ENCODE measurements at regions not wholly inside any gene's neighbourhood (a gene's known extent, or its start where the extent isn't known, plus 50 kb on each side); places are given as distances from the start of the nearest gene placed in this dataset.

DNA sequence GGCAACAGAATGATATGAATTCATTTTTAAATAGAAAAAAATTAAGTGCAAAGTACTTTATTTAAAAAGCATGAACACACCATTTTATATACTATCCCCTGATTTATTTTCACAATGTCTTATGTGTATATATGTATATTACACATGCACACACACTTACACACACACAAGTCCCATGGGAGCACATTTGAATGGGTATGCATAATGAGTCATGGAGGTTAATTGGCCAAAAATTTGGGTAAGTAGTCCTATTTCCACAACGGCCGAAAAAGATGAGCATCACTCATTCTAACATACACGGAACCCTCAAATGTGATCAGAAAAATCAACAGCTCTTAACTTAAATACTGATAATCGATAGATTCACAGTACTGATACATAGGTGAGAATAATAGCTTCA lies 97.4 kb upstream of the NABP1 start:
- no peaks in the 10 kb centered on the region for H3K36me3 Mint-ChIP-seq (ENCODE audit: low read depth)
- CTCF ChIA-PET = interaction anchor here (1.0 kb wide), 1 partner anchor 14 kb away, joined by 3 read pairs; no protein-coding TSS in a partner anchor
- ATAC-seq = no peak
- no peak overlapping the region for H3K4me3 Mint-ChIP-seq
- peaks cover 16% of the 10 kb centered on the region for H3K27me3 Mint-ChIP-seq (ENCODE audit: low read depth)
- H3K27ac Mint-ChIP-seq = no peak overlapping the region
- H3K4me1 Mint-ChIP-seq (ENCODE audit: low read depth) = no peaks in the 10 kb centered on the region
- POLR2A ChIA-PET = no interaction called here
- no peak for DNase-seq
- H3K9me3 Mint-ChIP-seq (ENCODE audit: insufficient read depth) = no peaks in the 10 kb centered on the region

GRCh38 chr2:191581003-191581402 lies 96.9 kb upstream of the NABP1 start:
- H3K9me3 Mint-ChIP-seq (ENCODE audit: insufficient read depth) = no peaks in the 10 kb centered on the region
- DNase-seq (no peak), ATAC-seq (no peak)
- H3K4me1 Mint-ChIP-seq (ENCODE audit: low read depth) = peaks cover 3% of the 10 kb centered on the region
- no peaks in the 10 kb centered on the region for H3K36me3 Mint-ChIP-seq (ENCODE audit: low read depth)
- peaks cover 16% of the 10 kb centered on the region for H3K27me3 Mint-ChIP-seq (ENCODE audit: low read depth)
- POLR2A ChIA-PET = no interaction called here
- no peak overlapping the region for H3K4me3 Mint-ChIP-seq
- CTCF ChIA-PET = interaction anchor here (1.0 kb wide), 1 partner anchor 14 kb away, joined by 3 read pairs; no protein-coding TSS in a partner anchor
- H3K27ac Mint-ChIP-seq = no peak overlapping the region

DNA sequence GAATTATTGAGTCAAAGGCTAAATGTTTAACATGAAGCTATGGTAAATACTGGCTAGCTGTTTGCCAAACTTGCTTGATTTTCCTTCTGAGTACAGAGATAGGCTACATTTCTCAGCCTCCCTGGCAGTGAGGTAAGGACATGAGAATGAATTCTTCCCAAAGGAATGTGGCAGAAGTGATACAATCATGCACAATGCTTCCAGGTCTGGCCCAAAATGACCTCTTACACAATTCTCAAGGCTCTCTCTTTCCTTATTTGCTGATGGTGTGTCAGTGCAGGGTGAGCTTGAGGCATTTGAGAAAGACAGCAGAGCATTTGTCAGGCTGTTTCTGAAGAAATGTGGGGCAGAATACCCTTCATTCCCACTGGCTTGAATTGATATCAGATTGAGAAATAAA lies 95.6 kb upstream of the NABP1 start:
- Mint-ChIP-seq H3K36me3 (ENCODE audit: low read depth) (no peaks in the 10 kb centered on the region), H3K4me1 (ENCODE audit: low read depth) (peaks cover 3% of the 10 kb centered on the region), H3K4me3 (no peak overlapping the region), H3K9me3 (ENCODE audit: insufficient read depth) (no peaks in the 10 kb centered on the region), H3K27me3 (ENCODE audit: low read depth) (peaks cover 14% of the 10 kb centered on the region), H3K27ac (no peak overlapping the region)
- ATAC-seq = no peak
- ChIA-PET POLR2A (no interaction called here), CTCF (no interaction called here)
- no peak for DNase-seq

DNA sequence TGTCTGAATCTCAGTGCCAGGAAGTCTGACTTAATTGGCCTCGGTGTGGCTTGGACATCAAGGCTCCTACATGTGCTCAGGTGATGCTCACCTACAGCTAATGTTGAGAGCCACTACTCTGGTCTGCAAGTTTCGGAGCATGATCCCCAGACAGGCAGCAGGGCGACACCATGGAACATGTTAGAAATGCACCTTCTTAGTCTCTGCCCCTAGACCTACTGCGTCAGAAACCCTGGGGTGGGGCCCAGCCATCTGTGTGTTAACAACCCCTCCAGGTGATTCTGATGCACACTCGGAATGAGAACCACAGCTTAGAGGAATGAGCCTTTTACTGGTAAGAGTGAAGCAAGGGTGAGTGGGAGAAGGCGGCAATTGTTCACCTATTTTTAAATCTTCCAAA lies 86.9 kb upstream of the NABP1 start:
- POLR2A ChIA-PET = no interaction called here
- H3K9me3 Mint-ChIP-seq (ENCODE audit: insufficient read depth) = no peaks in the 10 kb centered on the region
- H3K4me1 Mint-ChIP-seq (ENCODE audit: low read depth) = peaks cover 5% of the 10 kb centered on the region
- no peak overlapping the region for H3K4me3 Mint-ChIP-seq
- H3K36me3 Mint-ChIP-seq (ENCODE audit: low read depth) = no peaks in the 10 kb centered on the region
- peaks cover 4% of the 10 kb centered on the region for H3K27me3 Mint-ChIP-seq (ENCODE audit: low read depth)
- CTCF ChIA-PET = interaction anchor here (0.9 kb wide), 1 partner anchor 87 kb away, joined by 3 read pairs; the partner anchor contains the start of gene NABP1
- ATAC-seq (no peak), DNase-seq (no peak)
- no peak overlapping the region for H3K27ac Mint-ChIP-seq

- Mint-ChIP-seq H3K9me3 (ENCODE audit: insufficient read depth) (no peaks in the 10 kb centered on the region), H3K27ac (no peak overlapping the region), H3K4me3 (no peak overlapping the region), H3K4me1 (ENCODE audit: low read depth) (no peaks in the 10 kb centered on the region), H3K27me3 (ENCODE audit: low read depth) (peaks cover 6% of the 10 kb centered on the region), H3K36me3 (ENCODE audit: low read depth) (no peaks in the 10 kb centered on the region)
- ATAC-seq = no peak
- ChIA-PET POLR2A (no interaction called here), CTCF (no interaction called here)
- no peak for DNase-seq
These were observed 84.1 kb upstream of the NABP1 start for GRCh38 chr2:191593622-191594385.

DNA sequence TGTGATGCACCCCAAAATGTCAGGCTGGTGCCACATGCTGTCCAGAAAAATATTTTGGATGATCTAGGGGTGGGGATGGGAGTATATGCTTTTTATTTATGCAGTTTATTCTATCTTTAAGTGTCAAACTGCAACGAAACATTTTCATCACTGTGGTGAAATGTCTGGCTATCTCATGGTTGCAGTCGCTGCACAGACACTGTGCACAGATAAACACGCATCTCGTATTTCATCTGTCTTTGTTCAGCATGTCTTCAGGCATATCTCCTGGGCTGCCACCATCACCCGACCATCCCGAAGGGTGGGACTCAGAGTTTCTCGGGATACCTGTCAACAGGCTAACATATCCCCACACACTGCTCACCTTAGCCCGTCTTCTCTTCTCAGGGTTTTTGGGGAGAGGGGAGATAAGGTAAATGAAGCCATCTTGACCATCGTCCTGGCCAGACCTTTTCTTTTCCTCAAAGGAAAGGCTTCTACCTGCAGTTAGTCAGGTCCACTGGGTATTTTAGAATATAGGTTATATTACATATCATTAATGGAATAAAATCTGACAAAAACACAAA lies 80.7 kb upstream of the NABP1 start:
- POLR2A ChIA-PET = no interaction called here
- no peak overlapping the region for H3K4me3 Mint-ChIP-seq
- H3K27me3 Mint-ChIP-seq (ENCODE audit: low read depth) = peaks cover 5% of the 10 kb centered on the region
- H3K27ac Mint-ChIP-seq = no peak overlapping the region
- DNase-seq (no peak), ATAC-seq (no peak)
- no peaks in the 10 kb centered on the region for H3K36me3 Mint-ChIP-seq (ENCODE audit: low read depth)
- peaks cover 8% of the 10 kb centered on the region for H3K4me1 Mint-ChIP-seq (ENCODE audit: low read depth)
- H3K9me3 Mint-ChIP-seq (ENCODE audit: insufficient read depth) = no peaks in the 10 kb centered on the region
- CTCF ChIA-PET = no interaction called here

- Mint-ChIP-seq H3K27ac (no peak overlapping the region), H3K9me3 (ENCODE audit: insufficient read depth) (no peaks in the 10 kb centered on the region), H3K27me3 (ENCODE audit: low read depth) (peaks cover 5% of the 10 kb centered on the region), H3K4me1 (ENCODE audit: low read depth) (peaks cover 8% of the 10 kb centered on the region), H3K4me3 (no peak overlapping the region), H3K36me3 (ENCODE audit: low read depth) (no peaks in the 10 kb centered on the region)
- no peak for DNase-seq
- ChIA-PET CTCF (no interaction called here), POLR2A (no interaction called here)
- no peak for ATAC-seq
These were observed 79.6 kb upstream of the NABP1 start for GRCh38 chr2:191598296-191598695.

GRCh38 chr2:191601060-191601459 lies 76.9 kb upstream of the NABP1 start:
- ChIA-PET POLR2A (interaction anchor here (0.6 to 0.9 kb wide), 2 partner anchors 76 to 88 kb away, joined by 3 read pairs; no protein-coding TSS in a partner anchor), CTCF (interaction anchor here (0.8 to 2.2 kb wide), 3 partner anchors 34 to 90 kb away, joined by 3 to 6 read pairs (median 3); no protein-coding TSS in a partner anchor)
- DNase-seq (no peak), ATAC-seq (no peak)
- H3K27ac Mint-ChIP-seq = no peak overlapping the region
- no peaks in the 10 kb centered on the region for H3K36me3 Mint-ChIP-seq (ENCODE audit: low read depth)
- no peaks in the 10 kb centered on the region for H3K9me3 Mint-ChIP-seq (ENCODE audit: insufficient read depth)
- no peak overlapping the region for H3K4me3 Mint-ChIP-seq
- peaks cover 8% of the 10 kb centered on the region for H3K4me1 Mint-ChIP-seq (ENCODE audit: low read depth)
- peaks cover 4% of the 10 kb centered on the region for H3K27me3 Mint-ChIP-seq (ENCODE audit: low read depth)

GRCh38 chr2:191604154-191604553 lies 73.8 kb upstream of the NABP1 start:
- no peak for ATAC-seq
- Mint-ChIP-seq H3K27ac (no peak overlapping the region), H3K4me1 (ENCODE audit: low read depth) (peaks cover 8% of the 10 kb centered on the region), H3K36me3 (ENCODE audit: low read depth) (no peaks in the 10 kb centered on the region), H3K4me3 (no peak overlapping the region), H3K9me3 (ENCODE audit: insufficient read depth) (no peaks in the 10 kb centered on the region), H3K27me3 (ENCODE audit: low read depth) (peaks cover 3% of the 10 kb centered on the region)
- ChIA-PET POLR2A (no interaction called here), CTCF (no interaction called here)
- DNase-seq = no peak

DNA sequence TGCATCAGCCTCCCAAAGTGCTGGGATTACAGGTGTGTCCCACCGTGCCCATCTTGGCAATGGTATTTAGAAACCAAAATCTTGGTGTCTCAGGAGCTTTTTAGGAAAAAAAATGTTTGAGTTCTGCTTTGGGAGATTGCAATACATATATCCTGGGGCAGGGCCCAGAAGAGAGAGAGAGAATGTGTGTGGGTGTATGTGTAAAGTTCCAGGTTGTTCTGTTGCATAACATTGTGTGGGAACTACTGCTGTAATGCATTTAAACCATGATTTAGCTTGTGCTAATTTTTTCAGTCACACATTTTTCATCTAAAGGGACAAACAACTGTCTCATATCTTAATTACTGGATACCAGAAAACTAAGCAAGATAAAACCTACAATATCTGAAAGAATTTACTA lies 70.8 kb upstream of the NABP1 start:
- no peaks in the 10 kb centered on the region for H3K9me3 Mint-ChIP-seq (ENCODE audit: insufficient read depth)
- peaks cover 3% of the 10 kb centered on the region for H3K27me3 Mint-ChIP-seq (ENCODE audit: low read depth)
- ChIA-PET CTCF (no interaction called here), POLR2A (no interaction called here)
- no peak overlapping the region for H3K27ac Mint-ChIP-seq
- no peak for DNase-seq
- ATAC-seq = no peak
- no peak overlapping the region for H3K4me3 Mint-ChIP-seq
- H3K4me1 Mint-ChIP-seq (ENCODE audit: low read depth) = no peaks in the 10 kb centered on the region
- no peaks in the 10 kb centered on the region for H3K36me3 Mint-ChIP-seq (ENCODE audit: low read depth)

GRCh38 chr2:191610756-191611155 lies 67.2 kb upstream of the NABP1 start:
- Mint-ChIP-seq H3K4me3 (no peak overlapping the region), H3K36me3 (ENCODE audit: low read depth) (no peaks in the 10 kb centered on the region), H3K27ac (no peak overlapping the region), H3K27me3 (ENCODE audit: low read depth) (peaks cover 3% of the 10 kb centered on the region), H3K9me3 (ENCODE audit: insufficient read depth) (no peaks in the 10 kb centered on the region), H3K4me1 (ENCODE audit: low read depth) (peaks cover 2% of the 10 kb centered on the region)
- DNase-seq (no peak), ATAC-seq (no peak)
- ChIA-PET POLR2A (no interaction called here), CTCF (interaction anchor here (1.3 kb wide), 1 partner anchor 81 kb away, joined by 3 read pairs; no protein-coding TSS in a partner anchor)

- H3K27ac Mint-ChIP-seq = no peak overlapping the region
- H3K27me3 Mint-ChIP-seq (ENCODE audit: low read depth) = no peaks in the 10 kb centered on the region
- CTCF ChIA-PET = interaction anchor here (1.3 kb wide), 1 partner anchor 80 kb away, joined by 3 read pairs; no protein-coding TSS in a partner anchor
- DNase-seq = no peak
- peaks cover 4% of the 10 kb centered on the region for H3K4me1 Mint-ChIP-seq (ENCODE audit: low read depth)
- peaks cover 1% of the 10 kb centered on the region for H3K36me3 Mint-ChIP-seq (ENCODE audit: low read depth)
- ATAC-seq = no peak
- no peaks in the 10 kb centered on the region for H3K9me3 Mint-ChIP-seq (ENCODE audit: insufficient read depth)
- no peak overlapping the region for H3K4me3 Mint-ChIP-seq
- POLR2A ChIA-PET = interaction anchor here (1.0 kb wide), 1 partner anchor 65 kb away, joined by 3 read pairs; no protein-coding TSS in a partner anchor
These were observed 66.3 kb upstream of the NABP1 start for GRCh38 chr2:191611614-191612013.

All from activated CD8-positive, alpha-beta T cell treated with anti-CD3 and anti-CD28 coated beads, Interleukin-2, amount 10 ng/mL, durations not matched to agents 7 days and 5 days (primary cell).